HCT116 (cell line): ENCODE measurements at regions not wholly inside any gene's neighbourhood (a gene's known extent, or its start where the extent isn't known, plus 50 kb on each side); places are given as distances from the start of the nearest gene placed in this dataset.

Experiments used
- ATAC-seq: fragments of 200-7000 bp; cut with Tn5 transposase; 2 replicates; pipeline ENCODE4 v1.9.1; 2020; ENCODE audit warnings: mild to moderate bottlenecking, moderate library complexity
- BruUV-seq: library from RNA; stranded (reverse); fragments of 400-500 nt; replicated peaks from 2 replicates; lab custom pipeline; 2021; lab: Mats Ljungman, UMichigan
- CTCF ChIA-PET: fragments of 300-600 bp; sonication (Branson Sonifier 250); formaldehyde crosslinking; loops from one replicate; lab custom pipeline; 2021; ENCODE audit warnings: antibody characterized with exemption; lab: Charles Lee
- POLR2A ChIA-PET: fragments of 300-600, 350-600 bp; sonication (Branson Sonifier 250); formaldehyde crosslinking; loops from one replicate; lab custom pipeline; 2021; ENCODE audit warnings: antibody characterized with exemption; lab: Charles Lee
- RAD21 ChIA-PET, 2 experiments: fragments of 300-600 bp; sonication (Branson Sonifier 250); formaldehyde crosslinking; loops; one replicate each; lab custom pipeline; 2023; ENCODE audit warnings: low total read pairs in 2 of 2; ENCODE audit not compliant: uncharacterized antibody in 2 of 2, unreplicated experiment in 2 of 2, low non-redundant PET in 1 of 2; lab: Charles Lee
- DNase-seq: peaks from one replicate; pipeline ENCODE4 v3.0.0-alpha.2; 2010; ENCODE audit warnings: low read depth, low spot score
- H2AFZ ChIP-seq: fragments of 200-600 bp; shearing (Covaris generic), sonication (generic); 2 replicates; pipeline ENCODE4 v1.6.1; 2017; ENCODE audit warnings: low read depth, mixed run types, mixed read lengths, antibody characterized with exemption, low read length; ENCODE audit not compliant: poor library complexity, severe bottlenecking
- H3K27ac ChIP-seq: 2 replicates; pipeline ENCODE4 v1.5.1; 2012; ENCODE audit warnings: low read depth, low read length
- H3K27me3 ChIP-seq: fragments of 200-600 bp; sonication (generic); 2 replicates; pipeline ENCODE4 v1.6.1; 2016; ENCODE audit warnings: mixed run types, low read length, mixed read lengths; ENCODE audit not compliant: insufficient read depth
- H3K36me3 ChIP-seq, 2 experiments: fragments of 200-500 bp in 1 of 2; fragments of 200-600 bp in 1 of 2; sonication (Bioruptor generic) in 1 of 2; sonication (generic) in 1 of 2; 2 replicates each; pipeline versions ENCODE4 v1.5.1 to v1.6.1; 2014 to 2016; ENCODE audit warnings: low read length in 2 of 2, inconsistent platforms in 1 of 2, mixed read lengths in 1 of 2, mixed run types in 1 of 2; ENCODE audit not compliant: insufficient read depth in 2 of 2, control insufficient read depth in 1 of 2
- H3K4me1 ChIP-seq, 2 experiments: fragments of 200-600 bp in 1 of 2; sonication (generic) in 1 of 2; 2 replicates each; pipeline versions ENCODE4 v1.5.1 to v1.6.1; 2012 to 2017; ENCODE audit warnings: low read length in 2 of 2, inconsistent platforms in 1 of 2, mild to moderate bottlenecking in 1 of 2, mixed read lengths in 1 of 2, mixed run types in 1 of 2, moderate library complexity in 1 of 2; ENCODE audit not compliant: insufficient read depth in 2 of 2, control insufficient read depth in 1 of 2
- H3K4me2 ChIP-seq: fragments of 200-600 bp; sonication (generic); 2 replicates; pipeline ENCODE4 v1.6.1; 2017; ENCODE audit warnings: mixed run types, low read length, mixed read lengths
- H3K4me3 ChIP-seq, 2 experiments: fragments of 200-600 bp in 1 of 2; sonication (generic) in 1 of 2; replicated peaks in 1 of 2; 2 replicates each; pipeline ENCODE4 v1.5.1; 2011 to 2016; ENCODE audit warnings: low read length in 2 of 2, control low read depth in 1 of 2, low read depth in 1 of 2, mild to moderate bottlenecking in 1 of 2, mixed read lengths in 1 of 2, mixed run types in 1 of 2
- H3K79me2 ChIP-seq: fragments of 200-600 bp; sonication (generic); 2 replicates; pipeline ENCODE4 v1.6.1; 2017; ENCODE audit warnings: mild to moderate bottlenecking, mixed run types, low read length, moderate library complexity, mixed read lengths; ENCODE audit not compliant: insufficient read depth
- H3K9ac ChIP-seq: fragments of 200-600 bp; sonication (generic); 2 replicates; pipeline ENCODE4 v1.6.1; 2016; ENCODE audit warnings: low read length, mixed read lengths
- H3K9me2 ChIP-seq: fragments of 200-600 bp; sonication (generic), shearing (Covaris generic); 2 replicates; pipeline ENCODE4 v1.6.1; 2017; ENCODE audit warnings: mixed run types, mild to moderate bottlenecking, moderate library complexity; ENCODE audit not compliant: insufficient read depth
- H3K9me3 ChIP-seq, 2 experiments: fragments of 200-500 bp in 1 of 2; fragments of 200-600 bp in 1 of 2; sonication (Bioruptor generic) in 1 of 2; sonication (generic) in 1 of 2; 2 replicates each; pipeline ENCODE4 v1.6.1; 2014 to 2017; ENCODE audit warnings: low read length in 2 of 2, mixed read lengths in 2 of 2, inconsistent platforms in 1 of 2, low read depth in 1 of 2, mild to moderate bottlenecking in 1 of 2, mixed run types in 1 of 2, moderate library complexity in 1 of 2; ENCODE audit not compliant: control insufficient read depth in 1 of 2, insufficient read depth in 1 of 2
- H4K20me1 ChIP-seq: fragments of 200-600 bp; sonication (generic), shearing (Covaris generic); 2 replicates; pipeline ENCODE4 v1.6.1; 2017; ENCODE audit warnings: mixed run types, mild to moderate bottlenecking, moderate library complexity; ENCODE audit not compliant: insufficient read depth
- MAX ChIP-seq: IDR thresholded peaks from 2 replicates; pipeline ENCODE4 v1.6.1; 2012
- POLR2AphosphoS5 ChIP-seq: IDR thresholded peaks from 2 replicates; pipeline ENCODE4 v1.6.1; 2011; ENCODE audit warnings: mild to moderate bottlenecking, low read depth, low read length, moderate library complexity
- RAD21 ChIP-seq: IDR thresholded peaks from 2 replicates; pipeline ENCODE4 v1.6.1; 2012; ENCODE audit warnings: low read depth, mild to moderate bottlenecking
- REST ChIP-seq: IDR thresholded peaks from 2 replicates; pipeline ENCODE4 v1.6.1; 2012; ENCODE audit warnings: low read depth
- SP1 ChIP-seq: IDR thresholded peaks from 2 replicates; pipeline ENCODE4 v1.6.1; 2012; ENCODE audit warnings: low read depth
- ZBTB33 ChIP-seq: IDR thresholded peaks from 2 replicates; pipeline ENCODE4 v1.6.1; 2011; ENCODE audit warnings: mild to moderate bottlenecking, low read length, moderate library complexity; ENCODE audit not compliant: insufficient replicate concordance; ENCODE audit errors: extremely low read depth
- ZFX ChIP-seq: fragments of 450-650 bp; IDR thresholded peaks from 2 replicates; pipeline ENCODE4 v1.6.1; 2017
- ZNF274 ChIP-seq: fragments of 200-500 bp; sonication (Bioruptor generic); IDR thresholded peaks from 2 replicates; pipeline ENCODE4 v1.6.1; 2014; ENCODE audit warnings: mild to moderate bottlenecking, low read depth, low read length, inconsistent platforms
- intact Hi-C: fragments of 100-400 bp; cut with micrococcal nuclease; formaldehyde crosslinking; loops from 2 replicates; pipeline ENCODE4 v1.10.0; 2022

- intact Hi-C loops: no loop called here
- H4K20me1 ChIP-seq: no peaks in the 10 kb centered on the region
- TF ChIP-seq POLR2AphosphoS5 (no peak), ZNF274 (no peak), REST (no peak), SP1 (no peak), ZBTB33 (no peak), MAX (no peak), RAD21 (no peak), ZFX (no peak)
- no peak overlapping the region for H3K4me2 ChIP-seq
- no peaks in the 10 kb centered on the region for H3K9me3 ChIP-seq
- ChIA-PET RAD21 (no interaction called here), CTCF (no interaction called here), POLR2A (no interaction called here)
- H3K4me1 ChIP-seq: no peaks in the 10 kb centered on the region
- H3K9me2 ChIP-seq: no peaks in the 10 kb centered on the region
- no peaks in the 10 kb centered on the region for H3K36me3 ChIP-seq
- no TSS peak for BruUV-seq
- ATAC-seq (no peak), DNase-seq (no peak)
- H3K9ac ChIP-seq: no peak overlapping the region
- H3K79me2 ChIP-seq: no peaks in the 10 kb centered on the region
- no peak overlapping the region for H3K4me3 ChIP-seq
- no peak overlapping the region for H2AFZ ChIP-seq
- H3K27me3 ChIP-seq: no peaks in the 10 kb centered on the region
- H3K27ac ChIP-seq: no peak overlapping the region
These were observed 152.7 kb downstream of the RHOU start for GRCh38 chr1:228887960-228888359.
